Endodermal cell (in vitro differentiated cells): ENCODE measurements at regions not wholly inside any gene's neighbourhood (a gene's known extent, or its start where the extent isn't known, plus 50 kb on each side); places are given as distances from the start of the nearest gene placed in this dataset.
"Not testable (repeated sequence)": the region's sequence is repeated elsewhere in the genome, so short reads cannot be mapped to it uniquely, and the experiment has no call there.

Experiments used
- DNase-seq: peaks from one replicate; pipeline ENCODE4 v3.0.0-alpha.2; 2017
- H3K27ac ChIP-seq: 2 replicates; pipeline ENCODE4 v1.5.1; 2013; ENCODE audit warnings: mild to moderate bottlenecking, low read depth, low read length, moderate library complexity
- H3K27me3 ChIP-seq: 2 replicates; pipeline ENCODE4 v1.6.1; 2013; ENCODE audit warnings: mild to moderate bottlenecking, low read length, moderate library complexity; ENCODE audit not compliant: insufficient read depth, control insufficient read depth, poor library complexity, severe bottlenecking
- H3K36me3 ChIP-seq: 2 replicates; pipeline ENCODE4 v1.7.0; 2013; ENCODE audit warnings: mild to moderate bottlenecking, low read length, moderate library complexity; ENCODE audit not compliant: control insufficient read depth, insufficient read depth
- H3K4me1 ChIP-seq: one replicate; pipeline ENCODE4 v1.7.0; 2013; ENCODE audit warnings: low read length; ENCODE audit not compliant: control insufficient read depth, insufficient read depth
- H3K4me3 ChIP-seq: 2 replicates; pipeline ENCODE4 v1.5.1; 2013; ENCODE audit warnings: mild to moderate bottlenecking, low read length, moderate library complexity
- H3K9ac ChIP-seq: 2 replicates; pipeline ENCODE4 v1.6.1; 2013; ENCODE audit warnings: mild to moderate bottlenecking, low read length, moderate library complexity; ENCODE audit not compliant: poor library complexity, severe bottlenecking; ENCODE audit errors: extremely low read depth
- H3K9me3 ChIP-seq: 2 replicates; pipeline ENCODE4 v1.6.1; 2013; ENCODE audit warnings: mild to moderate bottlenecking, low read length, moderate library complexity; ENCODE audit not compliant: control insufficient read depth
- H3K27ac Mint-ChIP-seq: 2 replicates; pipeline ENCODE4 v1.8.0; 2020; ENCODE audit warnings: mixed read lengths
- H3K27me3 Mint-ChIP-seq: 2 replicates; pipeline ENCODE4 v1.8.0; 2021; ENCODE audit warnings: mild to moderate bottlenecking, mixed read lengths; ENCODE audit not compliant: insufficient read depth
- H3K36me3 Mint-ChIP-seq: 2 replicates; pipeline ENCODE4 v1.8.0; 2020; ENCODE audit warnings: low read depth, mixed read lengths
- H3K4me1 Mint-ChIP-seq: 2 replicates; pipeline ENCODE4 v1.8.0; 2020; ENCODE audit warnings: mixed read lengths
- H3K4me3 Mint-ChIP-seq: 2 replicates; pipeline ENCODE4 v1.8.0; 2020; ENCODE audit warnings: mild to moderate bottlenecking, moderate library complexity, mixed read lengths
- H3K9me3 Mint-ChIP-seq: 2 replicates; pipeline ENCODE4 v1.8.0; 2020; ENCODE audit warnings: mild to moderate bottlenecking, mixed read lengths
- CTCF ChIP-seq: fragments of 200-600 bp; sonication (generic); conservative IDR thresholded peaks from 2 replicates; pipeline ENCODE4 v1.5.0; 2021; ENCODE audit warnings: antibody characterized with exemption, mild to moderate bottlenecking
- WGBS, 2 experiments: methylation state at CpG; one replicate each; pipeline versions ENCODE4 v1.1.5 to v1.1.7; 2013; ENCODE audit warnings: missing lambda C conversion rate in 2 of 2, mixed read lengths in 1 of 2; ENCODE audit not compliant: insufficient coverage in 1 of 2, insufficient read length in 1 of 2; 5-methylcytosine and 5-hydroxymethylcytosine counted together

GRCh38 chr6:26743157-26743821, 83.7 kb upstream of the ZNF322 start:
- Histone ChIP-seq H3K27ac (no peak overlapping the region), H3K36me3 (no peaks in the 10 kb centered on the region), H3K4me3 (peak overlapping the region; percentile 86), H3K4me1 (no peaks in the 10 kb centered on the region), H3K9ac (peak overlapping the region; percentile 68), H3K27me3 (peaks cover 8% of the 10 kb centered on the region), H3K9me3 (no peaks in the 10 kb centered on the region)
- 0% methylated on average over 22 to 28 of the region's 28 CpGs for WGBS, 2 experiments
- DNase-seq: peak; percentile 88
- Mint-ChIP-seq H3K9me3 (peaks cover 3% of the 10 kb centered on the region), H3K4me3 (peak overlapping the region; percentile 69), H3K27ac (peak overlapping the region; percentile 87), H3K4me1 (peaks cover 15% of the 10 kb centered on the region), H3K36me3 (no peaks in the 10 kb centered on the region), H3K27me3 (peaks cover 48% of the 10 kb centered on the region)
- peak; percentile 20 for TF ChIP-seq CTCF

DNA sequence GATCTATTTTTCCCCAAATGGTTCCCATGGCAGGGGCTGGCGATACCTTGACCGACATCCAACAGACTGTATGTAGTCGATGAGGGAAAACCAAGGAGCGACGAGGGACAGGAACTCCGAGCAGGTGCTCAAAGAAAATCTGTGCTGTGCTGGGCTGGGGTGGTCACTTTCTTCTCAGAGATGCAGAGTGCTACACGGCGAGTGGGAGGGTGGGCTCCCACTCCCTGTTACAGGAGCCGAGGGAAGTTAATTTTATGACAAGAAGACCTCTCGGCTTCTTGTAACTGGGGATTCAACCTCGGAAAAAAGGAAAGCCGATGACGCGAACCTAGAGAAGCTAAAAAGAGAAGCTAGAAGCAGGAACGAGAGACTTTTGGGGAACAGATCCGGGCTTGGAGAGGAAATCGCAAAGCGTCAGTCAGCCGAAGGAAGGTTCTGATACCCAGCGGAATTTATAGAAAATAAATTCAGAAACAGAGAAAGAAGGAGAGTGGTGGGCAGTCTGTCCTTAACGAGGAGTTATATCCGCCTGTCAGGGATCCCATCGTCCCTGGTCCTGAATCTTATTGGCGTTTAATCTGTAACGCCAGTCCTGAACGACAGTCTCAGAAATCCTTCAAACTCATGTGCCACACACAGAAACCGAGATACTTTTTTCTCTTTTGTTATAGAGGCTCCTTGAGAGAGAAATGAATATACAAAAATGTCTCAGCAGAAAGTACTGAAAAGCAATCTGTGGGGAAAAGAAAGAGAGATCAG, 84.6 kb upstream of the ZNF322 start:
- Mint-ChIP-seq H3K36me3 (no peaks in the 10 kb centered on the region), H3K4me1 (peaks cover 15% of the 10 kb centered on the region), H3K27ac (peak overlapping the region; percentile 87), H3K9me3 (peaks cover 3% of the 10 kb centered on the region), H3K4me3 (peak overlapping the region; percentile 69), H3K27me3 (peaks cover 56% of the 10 kb centered on the region)
- Histone ChIP-seq H3K4me3 (peak overlapping the region; percentile 86), H3K4me1 (no peaks in the 10 kb centered on the region), H3K9ac (peak overlapping the region; percentile 68), H3K36me3 (no peaks in the 10 kb centered on the region), H3K9me3 (no peaks in the 10 kb centered on the region), H3K27me3 (peaks cover 16% of the 10 kb centered on the region), H3K27ac (no peak overlapping the region)
- WGBS, 2 experiments: 1 to 2% methylated on average over 24 to 27 of the region's 27 CpGs
- no peak for TF ChIP-seq CTCF
- DNase-seq: peak; percentile 68

DNA sequence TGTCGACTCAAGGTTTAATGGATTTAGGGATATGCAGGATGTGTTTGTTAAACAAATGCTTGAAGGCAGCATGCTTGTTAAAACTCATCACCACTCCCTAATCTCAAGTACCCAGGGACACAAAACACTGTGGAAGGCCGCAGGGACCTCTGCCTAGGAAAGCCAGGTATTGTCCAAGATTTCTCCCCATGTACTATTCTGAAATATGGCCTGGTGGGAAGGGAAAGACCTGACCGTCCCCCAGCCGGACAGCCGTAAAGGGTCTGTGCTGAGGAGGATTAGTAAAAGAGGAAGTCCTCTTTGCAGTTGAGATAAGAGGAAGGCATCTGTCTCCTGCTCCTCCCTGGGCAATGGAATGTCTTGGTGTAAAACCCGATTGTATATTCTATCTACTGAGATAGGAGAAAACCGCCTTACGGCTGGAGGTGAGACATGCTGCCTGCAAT, 85.3 kb upstream of the ZNF322 start:
- Mint-ChIP-seq H3K27me3 (peaks cover 62% of the 10 kb centered on the region), H3K27ac (peak overlapping the region; percentile 30), H3K4me3 (peak overlapping the region; percentile 69), H3K4me1 (peaks cover 15% of the 10 kb centered on the region)
- H3K36me3 ChIP-seq, H3K9me3 Mint-ChIP-seq, H3K27ac ChIP-seq, H3K4me1 ChIP-seq, H3K9me3 ChIP-seq, H3K36me3 Mint-ChIP-seq: not testable (repeated sequence)
- Histone ChIP-seq H3K27me3 (peaks cover 16% of the 10 kb centered on the region), H3K4me3 (peak overlapping the region; percentile 86), H3K9ac (peak overlapping the region; percentile 68)
- DNase-seq: peak; percentile 43
- 48 to 59% methylated on average over 5 to 7 of the region's 8 CpGs for WGBS, 2 experiments

DNA sequence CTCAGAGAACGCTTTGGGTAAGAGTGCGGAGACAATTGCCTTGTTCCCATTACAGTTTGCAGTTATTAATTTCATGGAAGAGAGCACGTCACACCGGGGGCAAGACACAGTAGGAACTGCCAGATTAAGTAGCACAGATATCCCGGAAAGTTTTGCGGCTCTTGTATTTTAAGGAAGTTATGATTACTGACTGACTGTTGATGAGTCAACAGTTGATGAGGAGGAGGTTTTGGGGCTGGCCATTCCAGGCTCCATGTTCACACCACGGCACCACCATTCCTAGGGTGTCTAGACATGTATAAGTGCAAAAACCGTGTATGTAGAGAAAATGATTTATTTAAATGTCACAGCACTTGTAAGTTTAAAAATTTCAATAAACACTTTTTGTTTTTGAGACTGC, 86.4 kb upstream of the ZNF322 start:
- H3K4me3 ChIP-seq: peak overlapping the region; percentile 86
- not testable (repeated sequence) for H3K36me3 Mint-ChIP-seq, H3K9ac ChIP-seq, H3K4me3 Mint-ChIP-seq, H3K36me3 ChIP-seq, H3K27ac Mint-ChIP-seq, H3K9me3 ChIP-seq, H3K9me3 Mint-ChIP-seq, H3K4me1 ChIP-seq, H3K27ac ChIP-seq
- WGBS, 2 experiments: 95 to 100% methylated on average over 5 to 8 of the region's 8 CpGs
- Mint-ChIP-seq H3K27me3 (peaks cover 67% of the 10 kb centered on the region), H3K4me1 (peaks cover 19% of the 10 kb centered on the region)
- DNase-seq: peak; percentile 2
- peaks cover 19% of the 10 kb centered on the region for H3K27me3 ChIP-seq

- H3K36me3 ChIP-seq, H3K9me3 ChIP-seq, H3K9ac ChIP-seq, H3K27ac ChIP-seq, H3K4me1 ChIP-seq, H3K36me3 Mint-ChIP-seq, H3K27ac Mint-ChIP-seq, H3K9me3 Mint-ChIP-seq: not testable (repeated sequence)
- 0 to 3% methylated on average over 1 to 16 of the region's 25 CpGs for WGBS, 2 experiments
- Mint-ChIP-seq H3K4me3 (peak overlapping the region; percentile 51), H3K27me3 (peaks cover 53% of the 10 kb centered on the region), H3K4me1 (peaks cover 19% of the 10 kb centered on the region)
- Histone ChIP-seq H3K27me3 (peaks cover 43% of the 10 kb centered on the region), H3K4me3 (peak overlapping the region; percentile 62)
- DNase-seq: peak; percentile 47
Measured at GRCh38 chr6:26749126-26749758, 89.7 kb upstream of the ZNF322 start.
